ENCODE measurements at regions not wholly inside any gene's neighbourhood (a gene's known extent, or its start where the extent isn't known, plus 50 kb on each side); places are given as distances from the start of the nearest gene placed in this dataset.

GRCh38 chr13:72315312-72315711, 412.1 kb downstream of the MZT1 start:
- H3K4me2 ChIP-seq (ENCODE audit: low read length): no peak overlapping the region
- no peaks in the 10 kb centered on the region for H3K79me2 ChIP-seq (ENCODE audit: low read length)
- no peak overlapping the region for H3K9ac ChIP-seq (ENCODE audit: low read length)
- H2AFZ ChIP-seq (ENCODE audit: low read length): no peak overlapping the region
- BruUV-seq (replicated peaks): no TSS peak
- no peaks in the 10 kb centered on the region for H3K9me3 ChIP-seq (ENCODE audit: low read length)
- ATAC-seq (no peak), DNase-seq (no peak)
- H3K9me2 ChIP-seq (replicated peaks; ENCODE audit: low read length): no peaks in the 10 kb centered on the region
- CTCF ChIA-PET: no interaction called here
- H3K4me1 ChIP-seq (ENCODE audit: insufficient read depth, low read length): no peaks in the 10 kb centered on the region
- POLR2A ChIA-PET (ENCODE audit: unreplicated experiment): no interaction called here
- H3K27ac ChIP-seq (ENCODE audit: low read length): no peak overlapping the region
- no peaks in the 10 kb centered on the region for H3F3A ChIP-seq (ENCODE audit: low read length, unreplicated experiment)
- no peaks in the 10 kb centered on the region for H4K20me1 ChIP-seq (ENCODE audit: low read length)
- TF ChIP-seq CTCF (conservative IDR thresholded peaks at IDR 0.05; ENCODE audit: low read depth, low read length) (no peak), EZH2phosphoT487 (IDR thresholded peaks at IDR 0.05; ENCODE audit: borderline replicate concordance, low read length) (no peak), EZH2 (IDR thresholded peaks at IDR 0.05; ENCODE audit: low read length, unreplicated experiment) (no peak)
- intact Hi-C loops (cut with micrococcal nuclease): no loop called here
- no peaks in the 10 kb centered on the region for H3K27me3 ChIP-seq (ENCODE audit: low read length)
- no peaks in the 10 kb centered on the region for H3K36me3 ChIP-seq (ENCODE audit: low read depth, low read length)
- H3K4me3 ChIP-seq (ENCODE audit: low read length): no peak overlapping the region

GRCh38 chr13:72314210-72314609, 413.2 kb downstream of the MZT1 start:
- intact Hi-C loops (cut with micrococcal nuclease): no loop called here
- no peak overlapping the region for H3K9ac ChIP-seq (ENCODE audit: low read length)
- H4K20me1 ChIP-seq (ENCODE audit: low read length): no peaks in the 10 kb centered on the region
- no peak for DNase-seq
- H3K4me2 ChIP-seq (ENCODE audit: low read length): no peak overlapping the region
- ATAC-seq: no peak
- no peaks in the 10 kb centered on the region for H3K36me3 ChIP-seq (ENCODE audit: low read depth, low read length)
- H3K9me2 ChIP-seq (replicated peaks; ENCODE audit: low read length): no peaks in the 10 kb centered on the region
- no peaks in the 10 kb centered on the region for H3K9me3 ChIP-seq (ENCODE audit: low read length)
- H3F3A ChIP-seq (ENCODE audit: low read length, unreplicated experiment): no peaks in the 10 kb centered on the region
- H3K27ac ChIP-seq (ENCODE audit: low read length): no peak overlapping the region
- H2AFZ ChIP-seq (ENCODE audit: low read length): no peak overlapping the region
- H3K4me1 ChIP-seq (ENCODE audit: insufficient read depth, low read length): no peaks in the 10 kb centered on the region
- H3K79me2 ChIP-seq (ENCODE audit: low read length): no peaks in the 10 kb centered on the region
- ChIA-PET POLR2A (ENCODE audit: unreplicated experiment) (no interaction called here), CTCF (no interaction called here)
- no peaks in the 10 kb centered on the region for H3K27me3 ChIP-seq (ENCODE audit: low read length)
- no TSS peak for BruUV-seq (replicated peaks)
- H3K4me3 ChIP-seq (ENCODE audit: low read length): no peak overlapping the region
- no peak for TF ChIP-seq EZH2phosphoT487 (IDR thresholded peaks at IDR 0.05; ENCODE audit: borderline replicate concordance, low read length)
- TF ChIP-seq EZH2 (IDR thresholded peaks at IDR 0.05; ENCODE audit: low read length, unreplicated experiment): no peak
- no peak for TF ChIP-seq CTCF (conservative IDR thresholded peaks at IDR 0.05; ENCODE audit: low read depth, low read length)

GRCh38 chr13:72313546-72313945, 413.9 kb downstream of the MZT1 start:
- POLR2A ChIA-PET (ENCODE audit: unreplicated experiment): no interaction called here
- no peaks in the 10 kb centered on the region for H3K9me2 ChIP-seq (replicated peaks; ENCODE audit: low read length)
- H3K4me2 ChIP-seq (ENCODE audit: low read length): no peak overlapping the region
- TF ChIP-seq CTCF (conservative IDR thresholded peaks at IDR 0.05; ENCODE audit: low read depth, low read length): no peak
- no peak for TF ChIP-seq EZH2 (IDR thresholded peaks at IDR 0.05; ENCODE audit: low read length, unreplicated experiment)
- no peak for TF ChIP-seq EZH2phosphoT487 (IDR thresholded peaks at IDR 0.05; ENCODE audit: borderline replicate concordance, low read length)
- H3K36me3 ChIP-seq (ENCODE audit: low read depth, low read length): no peaks in the 10 kb centered on the region
- H2AFZ ChIP-seq (ENCODE audit: low read length): no peak overlapping the region
- H3K79me2 ChIP-seq (ENCODE audit: low read length): no peaks in the 10 kb centered on the region
- DNase-seq (no peak), ATAC-seq (no peak)
- no peak overlapping the region for H3K9ac ChIP-seq (ENCODE audit: low read length)
- H3K27ac ChIP-seq (ENCODE audit: low read length): no peak overlapping the region
- intact Hi-C loops (cut with micrococcal nuclease): no loop called here
- no peaks in the 10 kb centered on the region for H3F3A ChIP-seq (ENCODE audit: low read length, unreplicated experiment)
- CTCF ChIA-PET: no interaction called here
- no peak overlapping the region for H3K4me3 ChIP-seq (ENCODE audit: low read length)
- no peaks in the 10 kb centered on the region for H3K27me3 ChIP-seq (ENCODE audit: low read length)
- no peaks in the 10 kb centered on the region for H3K9me3 ChIP-seq (ENCODE audit: low read length)
- H3K4me1 ChIP-seq (ENCODE audit: insufficient read depth, low read length): no peaks in the 10 kb centered on the region
- BruUV-seq (replicated peaks): no TSS peak
- H4K20me1 ChIP-seq (ENCODE audit: low read length): no peaks in the 10 kb centered on the region
